Upper lobe of left lung (tissue), 6 donors: ENCODE measurements at regions not wholly inside any gene's neighbourhood (a gene's known extent, or its start where the extent isn't known, plus 50 kb on each side); places are given as distances from the start of the nearest gene placed in this dataset.
"Not testable (repeated sequence)": the region's sequence is repeated elsewhere in the genome, so short reads cannot be mapped to it uniquely, and the experiment has no call there.

ENCODE experiments used
- ATAC-seq, 2 donors: fragments of 200-7000 bp; cut with Tn5 transposase; one replicate each; pipeline ENCODE4 v1.9.1; 2022; ENCODE audit warnings: mild to moderate bottlenecking in 2 of 2, moderate library complexity in 2 of 2; ENCODE audit not compliant: low FRiP score in 2 of 2
- DNase-seq, 2 donors: peaks; one replicate each; pipeline ENCODE4 v3.0.0-alpha.2; 2019 to 2020
- H3K27ac ChIP-seq, 4 donors: fragments of 200-600 bp; sonication (generic); one replicate each; pipeline ENCODE4 v1.5.1; 2016 to 2019
- H3K27me3 ChIP-seq, 4 donors: fragments of 200-600 bp; sonication (generic); one replicate each; pipeline ENCODE4 v1.5.1; 2017 to 2019
- H3K36me3 ChIP-seq, 4 donors: fragments of 200-600 bp; sonication (generic); one replicate each; pipeline ENCODE4 v1.5.1; 2016 to 2019
- H3K4me1 ChIP-seq, 4 donors: fragments of 200-600 bp; sonication (generic); one replicate each; pipeline ENCODE4 v1.5.1; 2018 to 2019
- H3K4me3 ChIP-seq, 4 donors: fragments of 200-600 bp; sonication (generic); one replicate each; pipeline ENCODE4 v1.5.1; 2017 to 2019; ENCODE audit warnings: mild to moderate bottlenecking in 2 of 4, moderate library complexity in 1 of 4
- H3K9me3 ChIP-seq, 4 donors: fragments of 200-600 bp; sonication (generic); one replicate each; pipeline ENCODE4 v1.5.1; 2018 to 2019
- CTCF ChIP-seq, 6 experiments: fragments of 450-650 bp in 4 of 6; fragments of 200-600 bp in 2 of 6; sonication (generic) in 2 of 6; IDR thresholded peaks; one replicate each; pipeline ENCODE4 v1.5.1; 2016 to 2019; ENCODE audit warnings: antibody characterized with exemption in 6 of 6
- EP300 ChIP-seq, 4 donors: sonication (generic); formaldehyde crosslinking; IDR thresholded peaks; one replicate each; pipeline ENCODE4 v1.5.1; 2017; ENCODE audit warnings: antibody characterized with exemption in 4 of 4, control low read depth in 2 of 4
- POLR2A ChIP-seq, 4 donors: fragments of 450-650 bp; IDR thresholded peaks; one replicate each; pipeline ENCODE4 v1.5.1; 2016 to 2017; ENCODE audit warnings: antibody characterized with exemption in 4 of 4, mild to moderate bottlenecking in 2 of 4
- POLR2AphosphoS5 ChIP-seq, 2 donors: sonication (generic); formaldehyde crosslinking; IDR thresholded peaks; one replicate each; pipeline ENCODE4 v1.5.1; 2017; ENCODE audit warnings: antibody characterized with exemption in 2 of 2
- WGBS, 2 donors: methylation state at CpG; one replicate each; pipeline ENCODE4 v1.1.5; 2017 to 2018; 5-methylcytosine and 5-hydroxymethylcytosine counted together
- donor health status: DM: no; HTN: no; CAD: no; lungs with moderate emphysema.
- donor health status: DM: no; HTN: yes; CAD: no; lungs with severe emphysema.

GRCh38 chr20:5467086-5467485 lies 143.7 kb downstream of the GPCPD1 start:
- DNase-seq: no peak
- Histone ChIP-seq H3K4me1 (no peaks in the 10 kb centered on the region), H3K36me3 (no peaks in the 10 kb centered on the region), H3K27me3 (no peaks in the 10 kb centered on the region), H3K9me3 (no peaks in the 10 kb centered on the region), H3K4me3 (no peak overlapping the region), H3K27ac (no peak overlapping the region)
- WGBS, 2 donors: 73 to 76% methylated on average over 3 of the region's 3 CpGs
- no peak for TF ChIP-seq POLR2A (IDR thresholded peaks at IDR 0.05)
- no peak for TF ChIP-seq POLR2AphosphoS5 (IDR thresholded peaks at IDR 0.05)
- no peak for TF ChIP-seq EP300 (IDR thresholded peaks at IDR 0.05)
- TF ChIP-seq CTCF (IDR thresholded peaks at IDR 0.05): no peak
- no peak for ATAC-seq

GRCh38 chr20:5465604-5465927 lies 145.2 kb downstream of the GPCPD1 start:
- H3K36me3 ChIP-seq: no peaks in the 10 kb centered on the region
- no peaks in the 10 kb centered on the region for H3K27me3 ChIP-seq
- H3K4me3 ChIP-seq: no peak overlapping the region
- ATAC-seq (no peak), DNase-seq (no peak)
- no peak overlapping the region for H3K27ac ChIP-seq
- no peaks in the 10 kb centered on the region for H3K4me1 ChIP-seq
- no peak for TF ChIP-seq CTCF (IDR thresholded peaks at IDR 0.05)
- TF ChIP-seq POLR2AphosphoS5 (IDR thresholded peaks at IDR 0.05): no peak
- no peaks in the 10 kb centered on the region for H3K9me3 ChIP-seq
- 84 to 86% methylated on average over 5 of the region's 5 CpGs for WGBS, 2 donors

GRCh38 chr20:5464901-5465603 lies 145.8 kb downstream of the GPCPD1 start:
- no peaks in the 10 kb centered on the region for H3K27me3 ChIP-seq
- 68 to 82% methylated on average over 14 to 20 of the region's 23 CpGs for WGBS, 2 donors
- no peaks in the 10 kb centered on the region for H3K36me3 ChIP-seq
- no peaks in the 10 kb centered on the region for H3K4me1 ChIP-seq
- H3K4me3 ChIP-seq: no peak overlapping the region
- ATAC-seq (peak in 1 of 2 donors; percentile 37), DNase-seq (peak in 1 of 2 donors; percentile 54)
- TF ChIP-seq POLR2A (IDR thresholded peaks at IDR 0.05) (no peak), EP300 (IDR thresholded peaks at IDR 0.05) (no peak), CTCF (IDR thresholded peaks at IDR 0.05) (no peak), POLR2AphosphoS5 (IDR thresholded peaks at IDR 0.05) (no peak)
- H3K27ac ChIP-seq: no peak overlapping the region
- H3K9me3 ChIP-seq: no peaks in the 10 kb centered on the region

- no peak overlapping the region for H3K27ac ChIP-seq
- no peaks in the 10 kb centered on the region for H3K27me3 ChIP-seq
- ATAC-seq (no peak), DNase-seq (no peak)
- 49 to 77% methylated on average over 2 to 8 of the region's 8 CpGs for WGBS, 2 donors
- TF ChIP-seq POLR2AphosphoS5 (IDR thresholded peaks at IDR 0.05) (no peak), CTCF (IDR thresholded peaks at IDR 0.05) (no peak), EP300 (IDR thresholded peaks at IDR 0.05) (no peak), POLR2A (IDR thresholded peaks at IDR 0.05) (no peak)
- H3K4me3 ChIP-seq: no peak overlapping the region
- no peaks in the 10 kb centered on the region for H3K36me3 ChIP-seq
- H3K4me1 ChIP-seq: no peaks in the 10 kb centered on the region
- no peaks in the 10 kb centered on the region for H3K9me3 ChIP-seq
Measured at GRCh38 chr20:5463007-5463686, 146.4 kb upstream of the PROKR2 start.

- H3K9me3 ChIP-seq, DNase-seq, H3K27me3 ChIP-seq, H3K4me1 ChIP-seq, ATAC-seq, H3K36me3 ChIP-seq, H3K4me3 ChIP-seq, H3K27ac ChIP-seq: not testable (repeated sequence)
- 39 to 47% methylated on average over 7 of the region's 7 CpGs for WGBS, 2 donors
Measured at GRCh38 chr20:5453745-5454144, 137.0 kb upstream of the PROKR2 start.

GRCh38 chr20:5453316-5453715 lies 136.6 kb upstream of the PROKR2 start:
- ATAC-seq: not testable (repeated sequence)
- 95 to 97% methylated on average over 10 to 27 of the region's 38 CpGs for WGBS, 2 donors

GRCh38 chr20:5452691-5453090 lies 135.9 kb upstream of the PROKR2 start:
- not testable (repeated sequence) for H3K36me3 ChIP-seq, H3K4me1 ChIP-seq, H3K27me3 ChIP-seq, H3K9me3 ChIP-seq, H3K4me3 ChIP-seq, ATAC-seq, H3K27ac ChIP-seq
- WGBS, 2 donors: 94% methylated on average over 20 of the region's 30 CpGs; no CpG with 5 or more reads in 1 of the 2 donors
- DNase-seq: peak in 1 of 2 donors; percentile 70

More at GRCh38 chr20:5453316-5453715, 136.6 kb upstream of the PROKR2 start:
- not testable (repeated sequence) for H3K36me3 ChIP-seq, H3K4me1 ChIP-seq, H3K4me3 ChIP-seq, H3K27me3 ChIP-seq, H3K27ac ChIP-seq, H3K9me3 ChIP-seq
- peak in 1 of 2 donors; percentile 61 for DNase-seq

GRCh38 chr20:5452286-5452685 lies 135.5 kb upstream of the PROKR2 start:
- H3K27me3 ChIP-seq, H3K9me3 ChIP-seq, H3K4me3 ChIP-seq, H3K4me1 ChIP-seq, ATAC-seq, H3K36me3 ChIP-seq, H3K27ac ChIP-seq: not testable (repeated sequence)
- WGBS, 2 donors: 90 to 98% methylated on average over 14 to 15 of the region's 26 CpGs
- peak in 1 of 2 donors; percentile 72 for DNase-seq
